C4-2B (cell line): ENCODE measurements at regions not wholly inside any gene's neighbourhood (a gene's known extent, or its start where the extent isn't known, plus 50 kb on each side); places are given as distances from the start of the nearest gene placed in this dataset.

Source experiments
- CTCF ChIP-seq: fragments of 450-650 bp; conservative IDR thresholded peaks from 2 replicates; pipeline ENCODE4 v1.5.1; 2017; ENCODE audit warnings: mild to moderate bottlenecking
- ZFX ChIP-seq: fragments of 450-650 bp; IDR thresholded peaks from 2 replicates; pipeline ENCODE4 v1.6.1; 2017

- TF ChIP-seq CTCF, result no peak
- TF ChIP-seq ZFX, result no peak
These were observed 140.4 kb upstream of the FRMD6 start for GRCh38 chr14:51511265-51511664.
